ENCODE measurements at regions not wholly inside any gene's neighbourhood (a gene's known extent, or its start where the extent isn't known, plus 50 kb on each side); places are given as distances from the start of the nearest gene placed in this dataset.
"Not testable (repeated sequence)": the region's sequence is repeated elsewhere in the genome, so short reads cannot be mapped to it uniquely, and the experiment has no call there.

GRCh38 chr7:35975851-35976454, 175.1 kb downstream of the SEPTIN7 start:
- peak; percentile 54 for DNase-seq

GRCh38 chr7:35978816-35979640, 174.0 kb upstream of the EEPD1 start:
- not testable (repeated sequence) for DNase-seq

GRCh38 chr7:35982600-35982999, 170.5 kb upstream of the EEPD1 start:
- no peak for DNase-seq

DNA sequence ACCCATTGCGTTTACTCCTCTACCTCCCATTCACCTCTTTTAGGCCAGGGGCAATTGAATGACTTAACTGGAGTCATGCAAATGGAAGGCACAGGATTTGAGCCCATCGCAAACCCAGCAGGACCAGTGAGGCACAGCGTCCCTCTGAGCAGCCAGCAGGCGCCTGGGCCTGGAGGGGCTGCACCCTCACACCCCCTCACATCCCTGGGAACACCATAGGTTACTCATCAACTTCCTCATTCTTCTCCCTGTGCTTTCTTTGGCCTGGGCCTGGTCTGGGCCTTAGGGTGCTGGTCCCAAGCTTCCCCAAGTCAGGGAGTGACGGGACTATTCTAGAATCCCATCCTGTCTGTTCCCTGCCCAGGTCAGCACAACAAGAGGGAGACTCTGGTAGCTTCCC, 169.4 kb upstream of the EEPD1 start:
- no peak for DNase-seq

DNA sequence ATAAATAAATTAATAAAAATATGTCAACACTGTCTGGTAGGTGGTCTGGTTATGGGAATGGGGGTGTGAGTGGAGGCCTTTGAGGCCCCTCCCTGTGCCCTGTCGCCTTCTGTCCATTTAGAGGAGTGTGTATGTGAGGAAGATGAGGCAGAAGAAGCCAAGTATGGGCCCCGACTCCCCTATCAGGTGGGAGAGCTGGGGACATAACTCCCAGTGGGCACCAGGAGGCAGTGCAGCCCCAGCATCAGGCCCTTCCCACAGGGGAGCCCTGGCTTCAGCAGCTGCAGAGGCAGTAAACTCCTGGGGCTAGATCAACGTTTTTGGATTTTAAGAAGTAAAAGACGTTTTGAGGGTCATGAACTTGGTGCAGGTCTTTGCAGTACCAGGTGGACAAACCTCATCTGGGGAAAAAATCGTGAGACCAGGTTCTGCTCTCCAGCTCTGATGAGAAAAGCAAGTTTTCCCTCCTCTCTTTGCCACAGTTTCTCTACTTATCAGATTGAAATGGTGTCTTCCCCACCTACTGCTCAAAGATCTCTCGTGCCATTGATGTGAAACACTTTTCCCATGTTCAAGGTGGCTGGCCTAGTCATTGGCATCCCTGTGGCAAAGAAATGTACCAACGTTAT, 167.8 kb upstream of the EEPD1 start:
- peak; percentile 14 for DNase-seq

DNA sequence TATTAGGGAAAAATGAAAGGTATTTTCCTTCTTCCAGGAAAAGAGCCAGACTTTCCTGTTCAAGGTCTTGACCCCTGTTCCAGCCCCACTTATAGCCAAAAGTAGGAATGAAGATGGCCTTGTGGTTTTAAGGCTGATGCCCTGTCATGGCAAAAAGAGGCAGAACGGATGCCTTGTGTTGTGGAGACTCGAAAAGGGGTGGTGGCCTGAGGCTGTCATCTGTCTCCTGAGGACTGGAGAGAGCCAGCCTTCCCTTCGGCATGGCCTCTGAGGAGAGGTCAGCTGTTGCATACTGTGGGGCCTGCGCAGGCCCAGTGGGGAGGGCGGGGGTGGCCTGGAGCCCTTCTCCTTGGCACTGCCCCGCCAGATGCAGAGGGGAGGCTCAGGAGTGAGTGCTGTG, 166.0 kb upstream of the EEPD1 start:
- DNase-seq: no peak

DNA sequence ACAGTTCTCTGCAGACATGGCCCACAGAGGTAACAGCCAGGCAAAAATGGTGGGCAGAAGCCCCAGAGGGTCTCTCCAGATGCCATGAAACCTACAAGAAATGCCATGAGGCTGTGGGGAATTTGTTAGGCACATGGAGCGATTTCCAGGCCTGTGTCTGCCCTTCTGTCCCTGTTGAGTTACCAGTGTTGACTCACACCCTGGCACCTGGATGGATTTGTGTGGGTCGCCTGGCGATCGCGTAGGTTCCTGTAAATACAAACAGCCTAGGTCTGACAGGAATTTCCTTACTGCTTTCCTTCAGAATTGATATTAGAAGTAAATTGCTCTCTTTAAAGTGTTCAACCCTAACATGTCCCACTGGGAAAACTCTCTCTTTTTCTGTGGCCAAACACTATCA, 164.9 kb upstream of the EEPD1 start:
- DNase-seq: no peak

GRCh38 chr7:35988818-35989217, 164.2 kb upstream of the EEPD1 start:
- no peak for DNase-seq

DNA sequence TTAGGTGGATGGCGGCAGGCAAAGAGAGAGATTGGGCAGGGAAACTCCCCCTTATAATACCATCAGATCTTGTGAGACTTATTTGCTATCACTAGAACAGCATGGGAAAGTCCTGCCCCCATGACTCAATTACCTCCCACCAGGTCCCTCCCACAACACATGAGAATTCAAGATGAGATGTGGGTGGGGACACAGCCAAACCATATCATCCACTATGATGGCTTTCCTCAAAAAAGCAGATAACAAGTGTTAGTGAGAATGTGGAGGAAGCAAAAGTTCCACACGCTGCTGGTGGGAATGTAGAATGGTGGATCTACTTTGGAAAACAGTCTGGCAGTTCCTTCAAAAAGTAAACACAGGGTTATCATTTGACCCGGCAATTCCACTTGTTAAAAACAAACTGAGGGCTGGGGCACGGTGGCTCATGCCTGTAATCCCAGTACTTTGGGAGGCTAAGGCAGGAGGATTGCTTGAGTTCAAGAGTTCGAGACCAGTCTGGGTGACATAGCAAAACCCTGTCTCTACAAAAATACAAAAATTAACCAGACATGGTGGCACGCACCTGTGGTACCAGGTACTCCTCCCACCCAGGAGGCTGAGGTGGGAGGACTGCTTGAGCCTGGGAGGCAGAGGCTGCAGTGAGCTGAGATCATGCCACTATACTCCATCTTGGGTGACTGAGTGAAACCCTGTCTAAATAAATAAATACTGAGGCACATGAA, 161.4 kb upstream of the EEPD1 start:
- no peak for DNase-seq

DNA sequence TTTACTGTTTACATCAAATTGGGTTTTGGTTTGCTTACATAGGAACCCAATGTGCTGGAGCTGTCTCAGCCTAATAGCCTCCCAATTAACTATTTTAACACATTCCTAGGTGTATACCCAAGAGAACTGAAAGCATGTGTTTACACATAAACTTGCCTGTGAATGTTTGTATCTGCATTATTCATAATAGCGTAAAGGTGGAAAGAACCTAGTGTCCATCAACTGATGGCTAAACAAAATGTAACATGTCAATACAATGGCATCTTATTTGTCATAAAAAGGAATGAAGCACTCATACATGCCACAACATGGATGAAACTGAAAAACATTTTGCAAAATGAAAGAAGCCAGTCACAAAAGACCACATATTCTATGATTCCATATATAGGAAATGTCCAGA, 160.6 kb upstream of the EEPD1 start:
- DNase-seq: no peak

DNA sequence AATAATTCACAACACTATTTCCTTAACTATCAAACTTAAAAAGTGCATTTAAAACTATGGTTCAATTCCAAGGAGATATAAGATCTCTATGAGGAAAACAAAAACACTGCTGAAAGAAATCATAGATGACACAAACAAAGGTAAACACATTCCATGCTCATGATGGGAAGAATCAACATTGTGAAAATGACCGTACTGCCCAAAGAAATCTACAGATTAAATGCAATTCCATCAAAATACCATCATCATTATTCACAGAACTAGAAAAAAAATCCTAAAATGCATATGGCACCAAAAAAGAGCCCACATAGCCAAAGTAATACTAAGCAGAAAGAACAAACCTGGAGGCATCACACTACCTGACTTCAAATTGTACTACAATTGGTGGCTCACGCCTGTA, 159.9 kb upstream of the EEPD1 start:
- DNase-seq: no peak

- DNase-seq: no peak
These were observed 159.1 kb upstream of the EEPD1 start for GRCh38 chr7:35993676-35994606.

DNA sequence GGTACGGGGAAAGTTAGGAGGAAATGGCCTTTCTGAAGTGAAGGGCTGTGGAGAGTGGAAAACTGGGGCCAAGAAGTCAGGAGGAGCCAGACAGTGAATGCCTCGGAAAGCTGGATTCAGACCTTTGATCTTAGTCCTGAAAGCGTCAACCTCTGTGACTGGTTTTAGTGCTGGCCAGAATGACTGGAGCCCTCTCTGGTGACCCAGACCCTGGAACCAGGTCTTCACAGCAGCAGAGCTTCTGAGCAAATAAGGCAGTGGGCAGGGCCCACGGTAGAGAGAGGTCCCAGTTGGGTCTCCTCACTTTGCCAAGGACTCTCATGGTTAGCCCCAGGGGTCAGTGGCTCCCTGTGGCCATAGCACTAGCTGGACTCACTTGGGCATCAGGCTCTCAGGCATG, 157.7 kb upstream of the EEPD1 start:
- DNase-seq: no peak

DNA sequence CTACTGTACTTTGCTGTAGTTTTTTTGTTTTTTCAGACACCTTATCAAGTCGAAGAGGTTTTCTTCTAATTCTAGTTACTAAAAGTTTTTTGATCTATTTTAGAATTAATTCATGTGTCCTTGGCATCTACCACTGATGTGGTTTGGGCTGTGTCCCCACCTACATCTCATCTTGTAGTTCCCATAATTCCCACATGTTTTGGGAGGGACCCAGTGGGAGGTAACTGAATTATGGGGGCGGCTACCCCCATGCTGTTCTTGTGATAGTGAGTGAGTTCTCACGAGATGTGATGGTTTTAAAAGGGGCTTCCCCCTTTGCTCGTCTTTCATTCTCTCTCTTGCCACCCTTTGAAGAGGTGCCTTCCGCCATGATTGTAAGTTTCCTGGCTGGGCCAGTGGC, 154.6 kb upstream of the EEPD1 start:
- DNase-seq: no peak

DNA sequence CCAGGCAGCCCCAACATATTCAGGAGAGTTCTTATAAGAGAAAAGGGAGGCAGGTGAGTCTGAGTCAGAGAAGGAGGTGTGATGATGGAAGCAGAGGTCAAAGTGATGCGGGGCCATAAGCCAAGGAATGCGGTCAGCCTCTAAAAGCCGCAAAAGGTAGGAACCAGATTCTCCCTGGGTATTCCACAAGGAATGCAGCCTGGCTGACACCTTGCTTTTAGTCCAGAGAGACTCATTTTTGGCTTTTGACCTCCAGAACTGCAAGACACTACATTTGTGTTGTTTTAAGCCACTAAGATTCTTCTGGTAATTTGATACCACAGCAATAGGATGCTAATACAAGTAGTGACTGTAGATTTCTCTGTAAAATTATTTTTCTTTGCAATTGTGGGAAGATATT, 151.5 kb upstream of the EEPD1 start:
- no peak for DNase-seq

GRCh38 chr7:36002900-36003299, 150.2 kb upstream of the EEPD1 start:
- DNase-seq: no peak

GRCh38 chr7:36003343-36003742, 149.7 kb upstream of the EEPD1 start:
- DNase-seq: no peak

- DNase-seq: no peak
These were observed 147.8 kb upstream of the EEPD1 start for GRCh38 chr7:36005293-36005692.

DNA sequence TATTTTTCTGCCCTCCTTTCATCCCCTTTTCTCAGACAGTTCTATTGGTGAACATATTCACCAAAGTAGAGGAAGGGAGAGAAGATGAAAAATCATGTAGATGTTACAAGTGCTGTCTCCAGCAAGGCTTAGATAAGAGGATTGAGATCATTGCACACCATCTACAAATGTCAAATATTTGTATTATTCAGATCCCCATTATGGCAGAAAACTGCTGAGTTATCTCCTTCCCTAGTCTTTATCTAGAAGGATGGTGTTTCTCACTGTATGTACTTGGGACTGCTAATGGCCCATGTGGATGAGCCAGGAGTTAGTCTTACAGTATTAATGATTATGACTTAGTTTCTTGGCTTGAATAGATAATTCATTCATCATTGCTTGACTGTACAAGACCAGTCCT, 147.2 kb upstream of the EEPD1 start:
- DNase-seq: no peak

DNA sequence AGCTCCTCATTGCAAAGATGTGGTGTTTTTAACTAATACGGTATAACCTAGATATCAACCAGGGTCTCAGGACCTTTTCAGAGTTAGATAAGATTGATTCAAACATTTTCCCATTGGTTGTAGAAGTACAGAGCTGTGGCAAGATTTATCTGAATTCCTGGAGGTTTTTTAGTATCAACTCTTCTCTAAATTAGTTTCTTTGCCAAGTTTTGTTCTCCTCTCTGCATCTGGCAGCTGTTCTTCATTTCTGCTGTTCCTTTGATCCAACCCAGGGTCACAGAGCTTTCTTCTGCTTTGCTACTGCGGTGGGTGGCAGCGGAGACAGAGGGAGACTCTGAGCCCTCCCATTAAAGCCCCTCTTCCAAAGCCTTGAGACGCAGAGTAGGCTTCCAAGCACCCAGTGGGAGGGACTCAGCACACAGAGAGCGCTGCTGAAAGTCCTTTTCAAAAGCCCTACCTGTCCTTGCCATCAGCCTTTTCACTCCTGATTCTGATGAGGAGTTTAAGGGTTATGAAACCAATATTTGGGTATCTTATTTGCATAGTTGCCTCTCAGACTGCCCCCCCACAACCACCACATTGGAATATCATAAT, 146.3 kb upstream of the EEPD1 start:
- no peak for DNase-seq

DNA sequence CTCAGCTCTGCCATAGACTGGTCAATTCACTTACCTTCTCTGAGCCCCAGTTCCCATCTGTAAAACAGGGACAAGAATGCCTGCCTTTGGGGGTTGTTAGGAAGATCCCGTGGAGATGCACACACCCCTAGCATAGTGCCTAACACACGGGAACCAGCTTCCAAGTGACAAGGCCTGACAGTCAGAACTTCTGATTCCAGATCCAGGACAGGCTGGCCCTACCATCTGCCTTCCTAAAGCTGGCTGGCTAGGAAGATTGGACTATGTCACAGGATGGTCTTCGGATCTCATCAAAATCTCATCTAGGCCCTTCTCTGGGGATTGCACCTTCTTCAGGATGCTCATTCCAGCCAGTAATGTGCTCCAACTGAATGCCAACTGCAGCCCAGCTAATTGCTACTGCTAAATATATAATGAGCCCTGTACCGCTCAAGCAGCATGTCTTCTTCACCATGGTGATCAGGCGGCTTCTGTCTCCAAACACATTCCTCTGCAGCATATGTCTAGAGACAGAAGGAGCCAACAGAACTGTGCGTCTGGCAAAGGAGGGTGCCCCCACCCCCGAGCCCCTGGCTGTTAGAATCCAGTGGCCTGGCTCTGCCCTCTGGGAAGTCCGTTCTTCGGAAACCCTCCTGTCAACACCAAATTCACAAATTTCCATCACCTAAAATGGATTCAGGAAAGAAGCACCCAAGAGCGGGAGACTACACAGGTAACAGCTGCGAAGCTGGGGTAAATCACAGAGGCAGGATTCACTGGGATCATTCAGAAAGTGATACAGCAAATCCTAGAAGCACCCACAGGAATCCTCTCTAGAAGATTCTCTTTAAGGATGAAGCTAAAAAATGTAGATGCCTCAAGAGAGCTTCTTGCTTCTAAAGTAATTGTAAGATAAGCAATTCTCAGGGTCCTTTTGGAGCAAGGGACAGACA, 142.1 kb upstream of the EEPD1 start:
- DNase-seq: no peak
